ENCODE measurements at regions not wholly inside any gene's neighbourhood (a gene's known extent, or its start where the extent isn't known, plus 50 kb on each side); places are given as distances from the start of the nearest gene placed in this dataset.

GRCh38 chr5:143751342-143751741 lies 60.6 kb upstream of the HMHB1 start:
- no peak for TF ChIP-seq EZH2phosphoT487 (IDR thresholded peaks at IDR 0.05; ENCODE audit: borderline replicate concordance)
- TF ChIP-seq, protein P1, sequence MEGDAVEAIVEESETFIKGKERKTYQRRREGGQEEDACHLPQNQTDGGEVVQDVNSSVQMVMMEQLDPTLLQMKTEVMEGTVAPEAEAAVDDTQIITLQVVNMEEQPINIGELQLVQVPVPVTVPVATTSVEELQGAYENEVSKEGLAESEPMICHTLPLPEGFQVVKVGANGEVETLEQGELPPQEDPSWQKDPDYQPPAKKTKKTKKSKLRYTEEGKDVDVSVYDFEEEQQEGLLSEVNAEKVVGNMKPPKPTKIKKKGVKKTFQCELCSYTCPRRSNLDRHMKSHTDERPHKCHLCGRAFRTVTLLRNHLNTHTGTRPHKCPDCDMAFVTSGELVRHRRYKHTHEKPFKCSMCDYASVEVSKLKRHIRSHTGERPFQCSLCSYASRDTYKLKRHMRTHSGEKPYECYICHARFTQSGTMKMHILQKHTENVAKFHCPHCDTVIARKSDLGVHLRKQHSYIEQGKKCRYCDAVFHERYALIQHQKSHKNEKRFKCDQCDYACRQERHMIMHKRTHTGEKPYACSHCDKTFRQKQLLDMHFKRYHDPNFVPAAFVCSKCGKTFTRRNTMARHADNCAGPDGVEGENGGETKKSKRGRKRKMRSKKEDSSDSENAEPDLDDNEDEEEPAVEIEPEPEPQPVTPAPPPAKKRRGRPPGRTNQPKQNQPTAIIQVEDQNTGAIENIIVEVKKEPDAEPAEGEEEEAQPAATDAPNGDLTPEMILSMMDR (conservative IDR thresholded peaks at IDR 0.05; ENCODE audit: low read length) = no peak
- H3K9me3 ChIP-seq (ENCODE audit: insufficient read depth, low read depth, low read length) = no peaks in the 10 kb centered on the region

DNA sequence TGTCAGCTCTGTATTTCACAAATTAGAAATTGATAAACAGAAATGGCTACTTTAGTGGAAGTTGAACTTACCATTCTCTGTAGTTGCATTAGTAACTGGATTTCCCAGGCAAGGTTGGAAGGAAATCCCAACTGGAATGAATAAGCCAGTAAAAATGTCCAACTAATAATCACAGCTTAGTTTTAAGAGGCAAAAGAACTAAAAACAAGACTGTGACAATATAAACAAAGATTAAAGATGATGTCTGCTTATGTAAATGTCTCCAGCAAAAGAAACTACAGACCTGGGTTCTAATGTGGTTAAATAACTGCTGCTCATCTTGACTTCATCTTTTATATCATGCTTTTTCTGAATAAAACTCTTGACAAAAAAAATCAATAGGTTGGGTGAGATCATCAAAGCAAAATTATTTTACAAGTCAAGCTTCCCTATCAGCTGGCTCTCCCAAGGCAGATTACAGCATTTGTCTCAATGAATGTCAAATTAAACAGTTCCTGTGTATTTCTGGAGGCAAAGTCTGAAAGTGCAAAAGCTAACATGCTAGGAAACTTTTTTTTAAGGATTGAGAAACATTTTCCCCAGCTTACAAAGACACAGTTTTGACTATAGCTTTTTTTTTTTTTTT lies 62.3 kb upstream of the HMHB1 start:
- Histone ChIP-seq H3F3A (ENCODE audit: low read depth) (no peaks in the 10 kb centered on the region), H4K20me1 (ENCODE audit: insufficient read depth, low read length, poor library complexity, severe bottlenecking) (no peaks in the 10 kb centered on the region), H3K79me2 (ENCODE audit: insufficient read depth, low read length) (no peaks in the 10 kb centered on the region), H2AFZ (ENCODE audit: low read length) (no peak overlapping the region), H3K27me3 (ENCODE audit: insufficient read depth, low read length, poor library complexity, severe bottlenecking) (no peaks in the 10 kb centered on the region), H3K9ac (ENCODE audit: low read depth, low read length, poor library complexity, severe bottlenecking) (no peak overlapping the region), H3K9me3 (ENCODE audit: insufficient read depth, low read depth, low read length) (no peaks in the 10 kb centered on the region), H3K9me2 (replicated peaks; ENCODE audit: low read depth, low read length) (no peaks in the 10 kb centered on the region), H3K4me1 (ENCODE audit: insufficient read depth, low read length, poor library complexity, severe bottlenecking) (no peaks in the 10 kb centered on the region), H3K4me3 (ENCODE audit: low read length, poor library complexity, severe bottlenecking) (no peak overlapping the region), H3K36me3 (ENCODE audit: insufficient read depth, low read length) (no peaks in the 10 kb centered on the region), H3K4me2 (ENCODE audit: low read depth, low read length, poor library complexity, severe bottlenecking) (no peak overlapping the region)
- no peak for TF ChIP-seq EZH2phosphoT487 (IDR thresholded peaks at IDR 0.05; ENCODE audit: borderline replicate concordance)
- TF ChIP-seq, protein P1 (conservative IDR thresholded peaks at IDR 0.05; ENCODE audit: low read length) = no peak

More at GRCh38 chr5:143751342-143751741, 60.6 kb upstream of the HMHB1 start:
- H3K4me2 ChIP-seq (ENCODE audit: low read depth, low read length, poor library complexity, severe bottlenecking) = no peak overlapping the region
- H4K20me1 ChIP-seq (ENCODE audit: insufficient read depth, low read length, poor library complexity, severe bottlenecking) = no peaks in the 10 kb centered on the region
- no peaks in the 10 kb centered on the region for H3K9me2 ChIP-seq (replicated peaks; ENCODE audit: low read depth, low read length)
- no peak overlapping the region for H3K9ac ChIP-seq (ENCODE audit: low read depth, low read length, poor library complexity, severe bottlenecking)
- no peaks in the 10 kb centered on the region for H3K36me3 ChIP-seq (ENCODE audit: insufficient read depth, low read length)
- no peaks in the 10 kb centered on the region for H3K4me1 ChIP-seq (ENCODE audit: insufficient read depth, low read length, poor library complexity, severe bottlenecking)
- H3K4me3 ChIP-seq (ENCODE audit: low read length, poor library complexity, severe bottlenecking) = no peak overlapping the region
- no peaks in the 10 kb centered on the region for H3K27me3 ChIP-seq (ENCODE audit: insufficient read depth, low read length, poor library complexity, severe bottlenecking)
- no peaks in the 10 kb centered on the region for H3F3A ChIP-seq (ENCODE audit: low read depth)
- no peak overlapping the region for H2AFZ ChIP-seq (ENCODE audit: low read length)
- no peaks in the 10 kb centered on the region for H3K79me2 ChIP-seq (ENCODE audit: insufficient read depth, low read length)

- H3K79me2 ChIP-seq (ENCODE audit: insufficient read depth, low read length) = no peaks in the 10 kb centered on the region
- no peaks in the 10 kb centered on the region for H3K27me3 ChIP-seq (ENCODE audit: insufficient read depth, low read length, poor library complexity, severe bottlenecking)
- no peaks in the 10 kb centered on the region for H3F3A ChIP-seq (ENCODE audit: low read depth)
- no peak overlapping the region for H3K4me3 ChIP-seq (ENCODE audit: low read length, poor library complexity, severe bottlenecking)
- no peaks in the 10 kb centered on the region for H3K9me2 ChIP-seq (replicated peaks; ENCODE audit: low read depth, low read length)
- no peaks in the 10 kb centered on the region for H4K20me1 ChIP-seq (ENCODE audit: insufficient read depth, low read length, poor library complexity, severe bottlenecking)
- no peak overlapping the region for H2AFZ ChIP-seq (ENCODE audit: low read length)
- no peaks in the 10 kb centered on the region for H3K4me1 ChIP-seq (ENCODE audit: insufficient read depth, low read length, poor library complexity, severe bottlenecking)
- TF ChIP-seq EZH2phosphoT487 (IDR thresholded peaks at IDR 0.05; ENCODE audit: borderline replicate concordance) = no peak
- TF ChIP-seq, protein P1 (conservative IDR thresholded peaks at IDR 0.05; ENCODE audit: low read length) = no peak
- no peaks in the 10 kb centered on the region for H3K9me3 ChIP-seq (ENCODE audit: insufficient read depth, low read depth, low read length)
- H3K36me3 ChIP-seq (ENCODE audit: insufficient read depth, low read length) = no peaks in the 10 kb centered on the region
- no peak overlapping the region for H3K4me2 ChIP-seq (ENCODE audit: low read depth, low read length, poor library complexity, severe bottlenecking)
- H3K9ac ChIP-seq (ENCODE audit: low read depth, low read length, poor library complexity, severe bottlenecking) = no peak overlapping the region
These were observed 63.4 kb upstream of the HMHB1 start for GRCh38 chr5:143748516-143748915.
